Keratinocyte (primary cell): ENCODE measurements at regions not wholly inside any gene's neighbourhood (a gene's known extent, or its start where the extent isn't known, plus 50 kb on each side); places are given as distances from the start of the nearest gene placed in this dataset.
"Not testable (repeated sequence)": the region's sequence is repeated elsewhere in the genome, so short reads cannot be mapped to it uniquely, and the experiment has no call there.

Source experiments
- DNase-seq: peaks from one replicate; pipeline ENCODE4 v3.0.0-alpha.2; 2011; ENCODE audit warnings: low read depth, missing footprints, low spot score
- FAIRE-seq: peaks from 2 replicates; lab custom pipeline; 2011; peaks lifted over from hg19 to GRCh38; lab: Jason Lieb, UNC
- H2AFZ ChIP-seq: 2 replicates; pipeline ENCODE4 v1.6.0; 2012; ENCODE audit warnings: low read length, control low read depth, inconsistent platforms; ENCODE audit not compliant: control insufficient read depth
- H3K27ac ChIP-seq: 2 replicates; pipeline ENCODE4 v1.5.1; 2011; ENCODE audit warnings: low read length; ENCODE audit not compliant: control insufficient read depth, insufficient read depth
- H3K27me3 ChIP-seq: 3 replicates; pipeline ENCODE4 v1.6.0; 2011; ENCODE audit warnings: low read length; ENCODE audit not compliant: control insufficient read depth, insufficient read depth; ENCODE audit errors: extremely low read depth
- H3K36me3 ChIP-seq, 2 experiments: 2 replicates in 1 of 2; 3 replicates in 1 of 2; pipeline ENCODE4 v1.5.1; 2011; ENCODE audit warnings: low read length in 2 of 2, mild to moderate bottlenecking in 1 of 2; ENCODE audit not compliant: control insufficient read depth in 2 of 2, insufficient read depth in 2 of 2; ENCODE audit errors: extremely low read depth in 1 of 2
- H3K4me1 ChIP-seq: 3 replicates; pipeline ENCODE4 v1.5.1; 2011; ENCODE audit warnings: low read length; ENCODE audit not compliant: control insufficient read depth, insufficient read depth; ENCODE audit errors: extremely low read depth
- H3K4me2 ChIP-seq: 3 replicates; pipeline ENCODE4 v1.6.0; 2011; ENCODE audit warnings: low read depth, low read length; ENCODE audit not compliant: control insufficient read depth, insufficient read depth; ENCODE audit errors: extremely low read depth
- H3K4me3 ChIP-seq, 3 experiments: fragments of 200-600 bp in 1 of 3; sonication (generic) in 1 of 3; 2 replicates in 2 of 3; 3 replicates in 1 of 3; pipeline ENCODE4 v1.5.1; 2011 to 2016; ENCODE audit warnings: low read length in 3 of 3, mild to moderate bottlenecking in 3 of 3, control low read depth in 2 of 3, inconsistent platforms in 1 of 3, low read depth in 1 of 3, mixed read lengths in 1 of 3, mixed run types in 1 of 3, moderate library complexity in 1 of 3; ENCODE audit not compliant: control insufficient read depth in 2 of 3, insufficient read depth in 2 of 3; ENCODE audit errors: extremely low read depth in 1 of 3
- H3K79me2 ChIP-seq: 2 replicates; pipeline ENCODE4 v1.6.0; 2012; ENCODE audit warnings: low read length; ENCODE audit not compliant: control insufficient read depth, insufficient read depth
- H3K9ac ChIP-seq: 3 replicates; pipeline ENCODE4 v1.6.0; 2011; ENCODE audit warnings: low read length; ENCODE audit not compliant: control insufficient read depth, insufficient read depth; ENCODE audit errors: extremely low read depth
- H3K9me1 ChIP-seq: 3 replicates; pipeline ENCODE4 v1.6.0; 2011; ENCODE audit warnings: low read length; ENCODE audit not compliant: control insufficient read depth, insufficient read depth; ENCODE audit errors: extremely low read depth
- H3K9me3 ChIP-seq: 2 replicates; pipeline ENCODE4 v1.5.1; 2012; ENCODE audit warnings: low read depth, low read length; ENCODE audit not compliant: control insufficient read depth
- H4K20me1 ChIP-seq: 3 replicates; pipeline ENCODE4 v1.6.0; 2011; ENCODE audit warnings: low read length; ENCODE audit not compliant: control insufficient read depth, insufficient read depth; ENCODE audit errors: extremely low read depth
- EZH2 ChIP-seq: IDR thresholded peaks from one replicate; pipeline ENCODE4 v1.6.1; 2012; ENCODE audit warnings: inconsistent platforms, mild to moderate bottlenecking, low read length, moderate library complexity
- dilution Hi-C: fragments of 300-500 bp; cut with MboI; formaldehyde crosslinking; loops from one replicate; pipeline ENCODE4 v1.7.0; 2020; ENCODE audit warnings: low sequenced_read_pairs; ENCODE audit not compliant: extremely low pct_ligation_motif_present
- TF ChIP-seq, protein P1 (sequence below), 3 experiments: IDR thresholded peaks in 1 of 3; conservative IDR thresholded peaks in 1 of 3; optimal IDR thresholded peaks in 1 of 3; 2 replicates in 2 of 3; 3 replicates in 1 of 3; pipeline versions ENCODE3 to v1.5.1; 2011; ENCODE audit warnings: low read length in 3 of 3, mild to moderate bottlenecking in 3 of 3, moderate library complexity in 2 of 3, control low read depth in 1 of 3, inconsistent platforms in 1 of 3; ENCODE audit not compliant: insufficient read depth in 2 of 3; ENCODE audit errors: extremely low read depth in 1 of 3

DNA sequence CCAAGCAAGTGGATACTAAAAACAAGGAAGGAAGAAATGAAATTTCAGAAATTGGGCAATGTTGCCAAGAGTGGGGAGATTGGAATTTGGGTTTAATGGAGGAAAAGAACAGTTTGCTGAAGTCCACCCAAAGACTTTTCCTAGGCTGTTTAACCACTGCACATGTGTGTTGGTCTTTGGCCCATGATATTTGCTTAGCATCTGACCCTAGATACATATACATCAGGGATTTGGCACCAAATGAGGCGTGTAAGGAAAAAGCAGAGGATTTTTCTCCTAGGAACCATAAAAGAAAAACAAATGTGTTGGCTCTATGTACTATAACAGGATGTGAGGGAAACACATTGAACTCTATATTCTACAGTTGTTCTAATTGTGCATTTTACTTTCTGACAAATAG, 80.7 kb upstream of the CD28 start:
- TF ChIP-seq, protein P1, sequence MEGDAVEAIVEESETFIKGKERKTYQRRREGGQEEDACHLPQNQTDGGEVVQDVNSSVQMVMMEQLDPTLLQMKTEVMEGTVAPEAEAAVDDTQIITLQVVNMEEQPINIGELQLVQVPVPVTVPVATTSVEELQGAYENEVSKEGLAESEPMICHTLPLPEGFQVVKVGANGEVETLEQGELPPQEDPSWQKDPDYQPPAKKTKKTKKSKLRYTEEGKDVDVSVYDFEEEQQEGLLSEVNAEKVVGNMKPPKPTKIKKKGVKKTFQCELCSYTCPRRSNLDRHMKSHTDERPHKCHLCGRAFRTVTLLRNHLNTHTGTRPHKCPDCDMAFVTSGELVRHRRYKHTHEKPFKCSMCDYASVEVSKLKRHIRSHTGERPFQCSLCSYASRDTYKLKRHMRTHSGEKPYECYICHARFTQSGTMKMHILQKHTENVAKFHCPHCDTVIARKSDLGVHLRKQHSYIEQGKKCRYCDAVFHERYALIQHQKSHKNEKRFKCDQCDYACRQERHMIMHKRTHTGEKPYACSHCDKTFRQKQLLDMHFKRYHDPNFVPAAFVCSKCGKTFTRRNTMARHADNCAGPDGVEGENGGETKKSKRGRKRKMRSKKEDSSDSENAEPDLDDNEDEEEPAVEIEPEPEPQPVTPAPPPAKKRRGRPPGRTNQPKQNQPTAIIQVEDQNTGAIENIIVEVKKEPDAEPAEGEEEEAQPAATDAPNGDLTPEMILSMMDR (optimal IDR thresholded peaks at IDR 0.05 in 1 of 3, IDR thresholded peaks at IDR 0.05 in 1 of 3, conservative IDR thresholded peaks at IDR 0.05 in 1 of 3; ENCODE audit: extremely low read depth in 1 of 3, insufficient read depth in 2 of 3, low read length in 3 of 3), result no peak
- no peak for TF ChIP-seq EZH2
- no peak overlapping the region for H3K4me2 ChIP-seq
- no peak overlapping the region for H3K27ac ChIP-seq
- no peak overlapping the region for H3K9ac ChIP-seq
- H3K79me2 ChIP-seq, result no peaks in the 10 kb centered on the region
- dilution Hi-C loops, result no loop called here
- H4K20me1 ChIP-seq, result no peaks in the 10 kb centered on the region
- H2AFZ ChIP-seq, result no peak overlapping the region
- no peak for DNase-seq
- no peak for FAIRE-seq
- H3K4me1 ChIP-seq, result no peaks in the 10 kb centered on the region
- no peaks in the 10 kb centered on the region for H3K9me3 ChIP-seq
- H3K4me3 ChIP-seq, result no peak overlapping the region
- H3K27me3 ChIP-seq, result no peaks in the 10 kb centered on the region
- H3K36me3 ChIP-seq, result no peaks in the 10 kb centered on the region
- no peaks in the 10 kb centered on the region for H3K9me1 ChIP-seq

GRCh38 chr2:203626247-203626646, 80.2 kb upstream of the CD28 start:
- dilution Hi-C loops, result not testable (repeated sequence)

GRCh38 chr2:203626952-203627681, 79.3 kb upstream of the CD28 start:
- Histone ChIP-seq H3K9ac (no peak overlapping the region), H3K4me3 (no peak overlapping the region), H3K36me3 (no peaks in the 10 kb centered on the region), H3K9me1 (no peaks in the 10 kb centered on the region), H3K27ac (no peak overlapping the region), H3K9me3 (no peaks in the 10 kb centered on the region), H3K27me3 (no peaks in the 10 kb centered on the region), H2AFZ (no peak overlapping the region), H3K4me1 (no peaks in the 10 kb centered on the region), H3K79me2 (no peaks in the 10 kb centered on the region), H4K20me1 (no peaks in the 10 kb centered on the region), H3K4me2 (no peak overlapping the region)
- dilution Hi-C loops, result no loop called here
- FAIRE-seq, result no peak
- TF ChIP-seq EZH2, result no peak
- TF ChIP-seq, protein P1 (optimal IDR thresholded peaks at IDR 0.05 in 1 of 3, IDR thresholded peaks at IDR 0.05 in 1 of 3, conservative IDR thresholded peaks at IDR 0.05 in 1 of 3; ENCODE audit: extremely low read depth in 1 of 3, insufficient read depth in 2 of 3, low read length in 3 of 3), result no peak
- DNase-seq, result no peak

More at GRCh38 chr2:203626247-203626646, 80.2 kb upstream of the CD28 start:
- DNase-seq, H3K27ac ChIP-seq, H3K4me3 ChIP-seq, FAIRE-seq, H2AFZ ChIP-seq, H3K9me1 ChIP-seq, H3K36me3 ChIP-seq, H3K4me1 ChIP-seq, H3K9me3 ChIP-seq, H3K4me2 ChIP-seq, H3K27me3 ChIP-seq, H3K79me2 ChIP-seq, H4K20me1 ChIP-seq, H3K9ac ChIP-seq: not testable (repeated sequence)
